Activated CD4-positive, CD25-positive, alpha-beta regulatory T cell treated with anti-CD3 and anti-CD28 coated beads, Interleukin-2, amount 50 U/mL, for 24 hours (primary cell): ENCODE measurements at regions not wholly inside any gene's neighbourhood (a gene's known extent, or its start where the extent isn't known, plus 50 kb on each side); places are given as distances from the start of the nearest gene placed in this dataset.
A peak's percentile ranks its signal among the peaks of the same experiment; 100 is the strongest.

ENCODE experiments used
- ATAC-seq, 2 donors: fragments of 150-1000 bp; cut with Tn5 transposase; one replicate each; pipeline ENCODE4 v1.10.0; 2021; ENCODE audit warnings: mild to moderate bottlenecking in 1 of 2, moderate library complexity in 1 of 2

GRCh38 chr1:112040891-112041740 lies 51.6 kb upstream of the KCND3 start:
- no peak for ATAC-seq

DNA sequence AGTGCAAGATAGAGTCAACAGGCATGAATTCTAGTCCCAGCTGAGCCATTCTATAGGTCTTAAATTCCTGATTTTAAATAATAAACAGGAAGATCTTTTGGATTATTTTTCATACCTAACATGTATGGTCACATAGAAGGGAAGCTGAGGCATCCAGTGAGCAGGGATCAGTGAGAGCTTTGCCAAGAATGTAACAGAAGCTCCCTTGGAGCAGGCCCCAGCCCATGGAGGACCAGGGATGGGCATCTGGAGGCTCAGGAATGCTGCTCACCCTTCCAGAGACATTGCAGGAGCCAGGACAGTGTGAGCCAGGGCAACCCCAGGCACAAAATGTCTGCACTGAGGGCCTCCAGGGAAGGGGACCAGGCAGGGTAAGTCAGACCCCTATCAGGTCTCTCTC lies 54.4 kb upstream of the KCND3 start:
- no peak for ATAC-seq

- ATAC-seq: no peak
Observed at GRCh38 chr1:112044745-112045144, 55.3 kb upstream of the KCND3 start.

- no peak for ATAC-seq
Observed at GRCh38 chr1:112046630-112047029, 57.2 kb upstream of the KCND3 start.

DNA sequence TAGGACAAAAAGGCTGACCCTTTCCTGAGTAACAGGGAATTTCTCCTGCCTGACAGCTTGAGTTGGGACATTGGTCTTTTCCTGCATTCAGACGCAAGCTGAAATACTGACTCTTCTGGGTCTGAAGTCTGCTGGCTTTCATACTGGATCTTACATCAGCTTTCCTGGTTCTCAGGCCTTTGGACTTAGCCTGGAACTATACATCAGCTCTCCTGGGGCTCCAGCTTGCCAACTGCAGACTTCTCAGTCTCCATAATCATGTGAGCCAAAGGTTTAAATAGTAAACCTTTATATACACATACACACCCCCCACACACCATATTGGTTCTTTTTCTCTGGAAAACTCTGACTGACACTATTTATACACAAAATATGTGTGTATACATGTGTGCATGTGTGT lies 59.0 kb upstream of the KCND3 start:
- no peak for ATAC-seq

GRCh38 chr1:112054510-112054909 lies 65.0 kb upstream of the KCND3 start:
- no peak for ATAC-seq

- no peak for ATAC-seq
Observed at GRCh38 chr1:112056354-112056753, 66.9 kb upstream of the KCND3 start.

- no peak for ATAC-seq
Observed at GRCh38 chr1:112057736-112058135, 68.3 kb upstream of the KCND3 start.

DNA sequence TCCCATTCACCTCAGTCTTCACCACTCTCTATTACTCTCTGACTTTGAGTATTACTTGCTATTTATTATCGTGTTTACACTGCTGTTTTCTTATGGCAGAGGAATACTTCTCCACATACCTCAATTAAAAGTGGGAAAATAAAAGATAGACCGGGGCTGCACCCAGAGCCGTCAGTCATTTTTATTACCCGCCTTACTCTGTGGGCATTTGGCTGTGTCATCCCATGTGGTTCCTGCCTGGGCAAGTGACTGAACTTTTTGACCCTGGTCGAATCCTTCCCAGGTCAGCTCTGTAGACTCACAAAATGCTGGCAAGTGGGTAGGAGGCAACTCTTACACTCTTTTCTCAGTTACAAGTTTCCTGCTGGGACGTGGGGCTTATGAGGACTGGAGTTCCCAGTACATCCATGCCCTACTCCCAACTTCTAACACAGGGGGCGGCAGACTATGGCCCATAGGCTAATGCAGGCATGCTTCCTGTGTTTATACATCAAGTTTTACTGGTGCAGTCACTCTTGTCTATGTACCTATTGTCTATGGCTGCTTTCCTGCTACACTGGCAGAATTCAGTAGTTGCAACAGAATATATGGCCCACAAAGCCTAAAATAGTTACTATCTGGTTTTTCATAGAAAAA lies 69.5 kb upstream of the KCND3 start:
- no peak for ATAC-seq

- no peak for ATAC-seq
Observed at GRCh38 chr1:112059679-112060078, 70.2 kb upstream of the KCND3 start.

- ATAC-seq: no peak
Observed at GRCh38 chr1:112060261-112060660, 70.8 kb upstream of the KCND3 start.

DNA sequence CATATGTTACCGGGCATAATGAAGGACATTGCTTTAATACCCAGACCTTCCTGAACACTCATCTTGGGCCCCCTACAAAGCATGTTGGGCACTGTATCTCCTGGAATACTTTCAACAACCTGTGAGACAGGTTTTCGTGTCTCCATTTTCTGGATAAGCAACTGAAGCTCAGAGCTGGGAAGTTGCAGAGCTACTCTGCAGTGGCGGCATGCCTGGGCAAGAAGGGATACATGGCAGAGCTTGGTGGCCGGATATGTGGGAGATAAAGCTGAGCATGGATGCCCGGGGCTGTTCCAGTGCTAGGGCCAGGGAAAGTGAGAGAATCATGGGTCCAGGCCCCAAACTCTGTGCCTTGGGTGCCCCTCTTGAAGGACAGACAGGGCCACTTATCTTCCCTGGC lies 71.6 kb upstream of the KCND3 start:
- no peak for ATAC-seq

DNA sequence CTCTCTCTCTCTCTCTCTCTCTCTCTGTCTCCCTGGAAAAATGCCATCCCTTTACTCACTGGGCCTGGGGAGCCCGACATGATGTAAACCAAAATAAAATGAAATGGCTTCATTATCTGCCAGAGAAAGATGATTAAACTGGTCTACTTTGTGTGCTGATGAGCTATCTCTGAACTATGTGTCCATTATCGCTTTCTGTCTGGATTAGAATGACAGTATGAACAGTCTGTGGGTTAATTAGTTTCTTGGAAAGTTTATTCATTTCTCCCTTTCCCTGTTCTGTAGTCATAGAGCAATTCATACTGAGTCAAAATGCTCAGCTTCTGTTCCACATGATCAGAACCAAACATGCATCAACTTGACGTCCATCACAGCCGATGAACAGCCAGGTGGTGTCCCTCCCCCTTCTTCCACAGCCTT lies 72.4 kb upstream of the KCND3 start:
- ATAC-seq: peak in 1 of 2 donors; percentile 41

DNA sequence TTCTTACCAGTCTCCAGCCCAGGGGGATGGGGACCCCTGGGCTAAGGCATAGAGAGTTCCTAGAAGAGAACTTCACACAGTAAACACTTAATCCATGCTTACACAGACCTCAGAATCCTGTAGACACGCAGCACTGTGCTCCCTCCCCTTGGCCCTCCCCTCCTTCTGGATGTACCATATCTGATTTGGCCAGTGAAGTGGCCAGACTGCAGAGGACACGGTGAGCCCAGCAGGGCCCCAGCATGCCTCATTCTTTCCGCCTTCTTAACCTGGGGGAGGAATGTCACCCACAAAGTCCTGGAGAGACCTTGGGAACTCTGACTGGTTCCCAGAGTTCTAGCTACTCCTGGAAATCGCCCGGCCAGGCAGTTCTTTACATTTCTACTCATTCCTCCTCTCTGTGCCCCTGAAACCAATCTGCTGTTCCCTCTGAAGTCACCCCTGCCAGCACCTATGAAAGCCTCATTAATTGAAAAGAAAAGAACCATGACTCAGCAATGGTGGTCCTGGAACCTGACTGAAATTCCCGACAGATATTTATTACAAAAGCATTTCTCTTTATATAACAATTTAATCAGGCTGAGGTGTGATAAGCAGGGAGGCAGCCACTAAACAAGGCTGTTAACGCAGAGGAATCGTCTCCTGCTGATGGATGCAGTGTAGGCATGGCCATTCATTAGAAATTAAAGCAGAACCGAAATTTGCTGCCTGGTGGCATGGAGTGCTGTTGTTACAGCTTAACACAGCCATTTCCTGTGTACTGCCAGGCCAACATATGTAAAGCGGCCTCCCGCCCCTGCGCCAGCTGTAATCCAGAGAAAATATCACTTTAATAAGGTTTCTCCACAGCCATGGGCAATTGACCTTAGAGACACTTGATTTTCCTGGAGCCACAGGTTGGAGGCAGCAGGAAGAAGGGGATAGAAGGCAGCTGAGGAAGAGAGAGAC lies 74.6 kb upstream of the KCND3 start:
- no peak for ATAC-seq

DNA sequence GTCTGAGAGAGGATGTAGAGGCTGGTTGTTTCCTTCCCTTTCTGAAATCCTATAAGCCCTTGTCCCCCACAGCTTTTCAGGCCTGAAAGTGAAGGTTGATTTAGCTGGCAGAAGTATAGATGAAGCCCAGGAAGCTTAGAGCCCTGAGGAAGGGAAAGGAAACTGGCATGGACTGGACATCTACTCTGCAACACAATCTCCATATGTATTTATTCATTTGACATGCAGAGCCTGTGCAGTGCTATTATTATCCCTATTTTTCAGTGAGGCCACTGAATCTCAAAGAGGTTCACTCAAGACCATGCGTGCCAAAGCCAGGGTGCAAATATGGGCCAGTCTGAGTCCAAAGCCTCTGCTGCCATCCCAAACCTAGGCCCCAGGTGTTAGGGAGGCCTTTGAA lies 78.5 kb upstream of the KCND3 start:
- no peak for ATAC-seq

GRCh38 chr1:112070677-112071076 lies 81.2 kb upstream of the KCND3 start:
- no peak for ATAC-seq

- no peak for ATAC-seq
Observed at GRCh38 chr1:112074711-112075110, 85.2 kb upstream of the KCND3 start.

- ATAC-seq: no peak
Observed at GRCh38 chr1:112075566-112075965, 86.1 kb upstream of the KCND3 start.

DNA sequence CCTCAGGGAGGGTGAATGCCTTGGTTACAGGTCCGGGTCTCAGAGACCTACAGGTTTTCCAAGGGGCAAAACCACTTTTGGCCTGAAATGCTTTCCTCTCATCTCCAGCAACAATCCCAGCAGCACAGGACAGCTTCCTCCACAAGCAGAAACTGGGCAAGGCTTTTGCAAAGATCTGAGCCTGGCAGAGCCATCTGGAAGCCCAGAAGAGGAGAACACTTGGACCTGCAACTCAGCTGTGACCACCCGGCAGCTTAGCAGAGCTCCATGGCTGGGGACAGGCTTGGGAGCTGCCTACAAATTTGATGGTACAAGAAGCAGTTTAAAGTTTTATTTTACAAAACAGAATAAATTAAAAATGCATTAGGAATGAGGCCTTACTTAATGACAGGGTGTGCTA lies 90.0 kb upstream of the KCND3 start:
- no peak for ATAC-seq

- ATAC-seq: no peak
Observed at GRCh38 chr1:112083487-112083886, 94.0 kb upstream of the KCND3 start.

DNA sequence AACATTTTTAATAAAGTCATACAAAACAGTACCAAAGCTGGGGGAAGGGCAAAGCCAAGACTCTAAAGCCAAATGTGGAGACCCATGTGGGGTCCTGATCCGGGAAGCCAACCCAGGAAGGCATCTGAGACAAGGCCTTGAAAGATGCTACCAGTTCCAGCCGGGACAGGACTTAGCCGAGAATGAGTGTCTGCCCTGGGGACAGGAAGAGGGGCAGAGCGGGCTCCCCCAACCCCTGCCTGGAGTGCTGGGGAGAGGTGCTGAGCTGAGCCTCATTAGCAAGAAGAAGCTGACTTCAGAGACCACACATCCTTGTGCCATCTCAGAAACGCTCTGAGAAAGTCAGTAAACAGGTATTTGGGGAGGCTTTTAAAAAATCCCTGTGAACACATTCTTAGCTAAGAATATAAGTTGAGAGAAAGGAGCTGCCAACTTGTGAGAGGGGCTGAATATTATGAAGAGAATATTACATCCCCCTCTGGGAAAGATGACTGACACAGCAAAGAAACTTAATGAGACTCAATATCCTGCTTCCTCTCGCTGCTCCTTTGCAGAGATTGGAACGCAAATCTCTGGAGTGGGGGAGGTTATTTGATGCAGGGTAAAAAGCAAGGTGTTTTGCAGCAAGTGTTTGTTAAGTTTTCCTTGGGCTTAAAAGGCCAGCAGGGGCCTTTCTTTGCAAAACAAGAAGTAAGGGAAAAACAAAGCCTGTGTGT lies 103.3 kb upstream of the KCND3 start:
- ATAC-seq: no peak

- ATAC-seq: no peak
Observed at GRCh38 chr1:112093372-112093694, 103.9 kb upstream of the KCND3 start.

DNA sequence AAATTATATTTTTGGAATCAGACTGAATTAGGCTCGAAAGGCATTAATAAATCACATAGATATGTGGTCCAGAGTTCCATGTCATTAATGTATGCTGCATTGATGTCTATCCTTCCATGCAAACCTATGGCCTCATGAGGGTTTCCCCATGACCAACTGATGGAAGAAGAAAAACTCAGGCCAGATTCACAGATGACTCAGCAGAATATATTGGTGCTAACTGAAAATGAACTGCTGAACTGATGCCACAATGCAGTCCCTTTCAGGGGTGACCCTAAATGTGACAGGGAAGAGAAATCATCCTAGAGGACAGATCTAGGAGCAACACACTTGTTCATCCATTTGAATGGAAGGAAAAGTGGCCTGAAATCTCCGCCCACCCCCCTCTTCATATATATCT lies 110.5 kb upstream of the KCND3 start:
- ATAC-seq: no peak
